Osteocyte (in vitro differentiated cells): ENCODE measurements at regions not wholly inside any gene's neighbourhood (a gene's known extent, or its start where the extent isn't known, plus 50 kb on each side); places are given as distances from the start of the nearest gene placed in this dataset.

Experiments used
- DNase-seq: peaks from one replicate; pipeline ENCODE4 v3.0.0; 2021; ENCODE audit warnings: mixed read lengths; ENCODE audit not compliant: unreplicated experiment; ENCODE audit errors: extremely low spot score
- H3K27ac Mint-ChIP-seq: one replicate; pipeline ENCODE4 v1.8.0; 2021; ENCODE audit warnings: mild to moderate bottlenecking, mixed read lengths; ENCODE audit not compliant: unreplicated experiment
- H3K27me3 Mint-ChIP-seq: one replicate; pipeline ENCODE4 v1.8.0; 2021; ENCODE audit warnings: mixed read lengths; ENCODE audit not compliant: unreplicated experiment
- H3K36me3 Mint-ChIP-seq: one replicate; pipeline ENCODE4 v1.8.0; 2021; ENCODE audit warnings: mixed read lengths; ENCODE audit not compliant: unreplicated experiment
- H3K4me1 Mint-ChIP-seq: one replicate; pipeline ENCODE4 v1.8.0; 2021; ENCODE audit warnings: mixed read lengths; ENCODE audit not compliant: unreplicated experiment
- H3K4me3 Mint-ChIP-seq: one replicate; pipeline ENCODE4 v1.8.0; 2021; ENCODE audit warnings: mild to moderate bottlenecking, moderate library complexity, mixed read lengths; ENCODE audit not compliant: unreplicated experiment
- H3K9me3 Mint-ChIP-seq: one replicate; pipeline ENCODE4 v1.8.0; 2021; ENCODE audit warnings: mixed read lengths; ENCODE audit not compliant: unreplicated experiment
- TF ChIP-seq, protein P1 (sequence below): fragments of 200-600 bp; sonication (generic); IDR thresholded peaks from 2 replicates; pipeline ENCODE4 v1.5.0; 2021; ENCODE audit warnings: antibody characterized with exemption, mild to moderate bottlenecking, moderate library complexity

DNA sequence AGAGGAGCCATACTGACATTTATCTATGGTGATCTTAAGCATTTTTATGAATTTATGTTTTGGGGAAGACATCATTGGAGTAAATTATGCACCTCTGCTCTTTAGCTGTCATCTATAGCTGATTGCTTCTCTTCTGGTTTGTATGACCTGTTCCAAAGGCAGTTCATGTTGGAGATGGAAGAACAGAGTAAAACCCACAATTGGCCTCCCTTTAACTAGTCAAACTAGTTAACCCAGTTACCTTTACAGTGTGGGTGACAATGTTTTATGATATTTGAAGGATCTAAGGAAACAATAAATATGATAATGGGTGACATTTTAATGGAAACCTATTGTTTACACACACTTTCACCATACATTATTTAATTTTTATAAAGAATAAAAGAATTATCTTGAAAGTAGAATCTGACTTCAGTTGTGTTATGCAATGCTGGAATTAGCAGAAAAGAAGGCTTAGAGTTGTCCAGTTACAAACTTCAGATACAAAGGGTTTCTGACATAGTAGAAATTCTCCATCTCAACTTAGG, 263.5 kb downstream of the NFKBIZ start:
- Mint-ChIP-seq H3K4me1 (no peaks in the 10 kb centered on the region), H3K4me3 (no peak overlapping the region), H3K27me3 (no peaks in the 10 kb centered on the region), H3K27ac (no peak overlapping the region), H3K36me3 (no peaks in the 10 kb centered on the region), H3K9me3 (no peaks in the 10 kb centered on the region)
- TF ChIP-seq, protein P1, sequence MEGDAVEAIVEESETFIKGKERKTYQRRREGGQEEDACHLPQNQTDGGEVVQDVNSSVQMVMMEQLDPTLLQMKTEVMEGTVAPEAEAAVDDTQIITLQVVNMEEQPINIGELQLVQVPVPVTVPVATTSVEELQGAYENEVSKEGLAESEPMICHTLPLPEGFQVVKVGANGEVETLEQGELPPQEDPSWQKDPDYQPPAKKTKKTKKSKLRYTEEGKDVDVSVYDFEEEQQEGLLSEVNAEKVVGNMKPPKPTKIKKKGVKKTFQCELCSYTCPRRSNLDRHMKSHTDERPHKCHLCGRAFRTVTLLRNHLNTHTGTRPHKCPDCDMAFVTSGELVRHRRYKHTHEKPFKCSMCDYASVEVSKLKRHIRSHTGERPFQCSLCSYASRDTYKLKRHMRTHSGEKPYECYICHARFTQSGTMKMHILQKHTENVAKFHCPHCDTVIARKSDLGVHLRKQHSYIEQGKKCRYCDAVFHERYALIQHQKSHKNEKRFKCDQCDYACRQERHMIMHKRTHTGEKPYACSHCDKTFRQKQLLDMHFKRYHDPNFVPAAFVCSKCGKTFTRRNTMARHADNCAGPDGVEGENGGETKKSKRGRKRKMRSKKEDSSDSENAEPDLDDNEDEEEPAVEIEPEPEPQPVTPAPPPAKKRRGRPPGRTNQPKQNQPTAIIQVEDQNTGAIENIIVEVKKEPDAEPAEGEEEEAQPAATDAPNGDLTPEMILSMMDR, result no peak
- DNase-seq, result no peak

GRCh38 chr3:102113421-102114041, 264.2 kb downstream of the NFKBIZ start:
- no peaks in the 10 kb centered on the region for H3K27me3 Mint-ChIP-seq
- TF ChIP-seq, protein P1, result no peak
- no peaks in the 10 kb centered on the region for H3K9me3 Mint-ChIP-seq
- H3K27ac Mint-ChIP-seq, result no peak overlapping the region
- no peaks in the 10 kb centered on the region for H3K4me1 Mint-ChIP-seq
- no peak for DNase-seq
- no peaks in the 10 kb centered on the region for H3K36me3 Mint-ChIP-seq
- no peak overlapping the region for H3K4me3 Mint-ChIP-seq

GRCh38 chr3:102114264-102114979, 265.1 kb downstream of the NFKBIZ start:
- Mint-ChIP-seq H3K4me3 (no peak overlapping the region), H3K36me3 (no peaks in the 10 kb centered on the region), H3K9me3 (peaks cover 4% of the 10 kb centered on the region), H3K27ac (no peak overlapping the region), H3K4me1 (no peaks in the 10 kb centered on the region), H3K27me3 (no peaks in the 10 kb centered on the region)
- TF ChIP-seq, protein P1, result no peak
- DNase-seq, result no peak

DNA sequence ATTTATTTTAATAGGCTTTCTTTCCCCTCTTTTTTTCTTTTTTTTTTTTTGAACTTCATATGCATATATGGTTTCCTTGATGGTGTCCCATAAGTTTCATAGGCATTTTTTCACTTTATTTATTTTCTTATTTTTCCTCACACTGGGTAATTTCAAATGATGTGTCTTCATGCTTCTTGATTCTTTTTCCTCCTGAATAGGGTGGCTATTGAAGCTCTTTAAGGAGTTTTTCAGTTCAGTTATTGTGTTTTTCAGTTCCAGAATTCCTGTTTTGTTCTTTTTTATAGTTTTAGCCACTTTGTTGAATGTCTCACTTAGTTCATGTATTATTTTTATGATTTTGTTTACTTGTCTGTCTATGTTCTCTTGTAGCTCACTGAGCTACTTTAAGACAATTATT, 273.2 kb downstream of the NFKBIZ start:
- Mint-ChIP-seq H3K4me1 (peaks cover 15% of the 10 kb centered on the region), H3K4me3 (no peak overlapping the region), H3K36me3 (peaks cover 2% of the 10 kb centered on the region), H3K9me3 (peaks cover 24% of the 10 kb centered on the region), H3K27me3 (no peaks in the 10 kb centered on the region), H3K27ac (no peak overlapping the region)
- TF ChIP-seq, protein P1, result no peak
- DNase-seq, result no peak

DNA sequence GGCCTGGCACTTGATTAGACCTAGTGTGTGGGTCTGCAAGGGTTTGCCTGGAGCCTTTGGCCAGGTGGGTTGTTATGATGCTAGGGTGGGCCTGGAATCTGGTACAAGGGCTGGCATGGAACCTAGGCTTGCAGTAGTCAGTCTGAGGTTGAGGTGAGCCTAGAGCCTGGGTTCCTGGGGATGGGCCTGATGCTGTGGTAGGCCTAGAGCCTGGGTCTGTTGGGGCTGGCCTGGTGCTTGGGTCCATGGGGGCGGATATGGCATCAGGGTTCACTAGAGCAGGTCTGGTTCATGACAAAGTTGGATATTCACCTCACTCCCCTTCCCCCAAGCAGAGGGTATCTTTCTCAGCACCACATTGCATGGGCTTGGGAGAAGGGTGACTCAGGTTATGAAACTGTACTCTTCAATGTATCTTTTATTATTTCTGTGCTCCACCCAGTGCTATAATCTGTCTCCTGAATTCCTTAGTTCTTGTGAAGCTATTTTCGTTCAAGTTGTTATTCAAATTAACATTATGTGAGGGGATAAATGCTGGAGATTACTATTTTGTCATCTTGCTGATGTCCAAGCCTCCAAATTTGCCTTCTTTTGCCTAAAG, 274.4 kb downstream of the NFKBIZ start:
- Mint-ChIP-seq H3K36me3 (peaks cover 2% of the 10 kb centered on the region), H3K27me3 (no peaks in the 10 kb centered on the region), H3K4me3 (no peak overlapping the region), H3K4me1 (peaks cover 15% of the 10 kb centered on the region), H3K27ac (peak overlapping the region; percentile 44), H3K9me3 (peaks cover 24% of the 10 kb centered on the region)
- DNase-seq, result no peak
- TF ChIP-seq, protein P1, result no peak
